Psoas muscle (tissue), 7 donors: ENCODE measurements at regions not wholly inside any gene's neighbourhood (a gene's known extent, or its start where the extent isn't known, plus 50 kb on each side); places are given as distances from the start of the nearest gene placed in this dataset.

Experiments
- ATAC-seq, 4 donors: fragments of 200-7000 bp; cut with Tn5 transposase; one replicate each; pipeline ENCODE4 v1.9.1; 2020; ENCODE audit warnings: moderate library complexity in 3 of 4, mild to moderate bottlenecking in 2 of 4
- DNase-seq, 2 donors: peaks; one replicate each; pipeline ENCODE4 v3.0.0-alpha.2; 2020
- H3K27ac ChIP-seq: fragments of 200-600 bp; one replicate; pipeline ENCODE4 v1.8.0; 2022
- H3K27me3 ChIP-seq, 3 donors: fragments of 200-600 bp in 1 of 3; one replicate each; pipeline versions ENCODE4 v1.6.1 to v1.8.0; 2013 to 2022; ENCODE audit warnings: low read length in 2 of 3, mild to moderate bottlenecking in 2 of 3, moderate library complexity in 1 of 3; ENCODE audit not compliant: insufficient read depth in 3 of 3
- H3K36me3 ChIP-seq, 2 donors: fragments of 200-600 bp in 1 of 2; one replicate each; pipeline versions ENCODE4 v1.6.1 to v1.8.0; 2013 to 2022; ENCODE audit warnings: low read depth in 1 of 2, mild to moderate bottlenecking in 1 of 2, moderate library complexity in 1 of 2; ENCODE audit not compliant: insufficient read depth in 1 of 2
- H3K4me1 ChIP-seq: fragments of 200-600 bp; one replicate; pipeline ENCODE4 v1.8.0; 2022
- H3K4me3 ChIP-seq: fragments of 200-600 bp; one replicate; pipeline ENCODE4 v1.8.0; 2022; ENCODE audit warnings: mild to moderate bottlenecking
- H3K9me3 ChIP-seq: fragments of 200-600 bp; one replicate; pipeline ENCODE4 v1.8.0; 2022
- CTCF ChIP-seq: fragments of 200-600 bp; IDR thresholded peaks from one replicate; pipeline ENCODE4 v1.8.0; 2022; ENCODE audit warnings: antibody characterized with exemption
- WGBS, 3 donors: extraction: QIAGEN DNeasy Blood & Tissue Kit; methylation state at CpG; one replicate each; pipeline versions ENCODE4 v1.1.6 to v1.1.7; 2013; 5-methylcytosine and 5-hydroxymethylcytosine counted together
- intact Hi-C, 2 donors: fragments of 100-400 bp; cut with DNase I; formaldehyde crosslinking; loops; one replicate each; pipeline versions ENCODE4 v1.11.0 to v1.14.2; 2022
- donor health status: healthy with polysubstance abuse.
- donor health status: DM: no; HTN: no; CAD: no; lungs with moderate emphysema.
- donor health status: Bipolar disorder and iron deficiency.
- donor health status: healthy.
- donor health status: DM: yes; HTN: yes; CAD: no.
- donor health status: DM: no; HTN: no; CAD: no.
- donor health status: DM: yes; HTN: yes; CAD: no.

- Histone ChIP-seq H3K27me3 (no peaks in the 10 kb centered on the region), H3K27ac (no peak overlapping the region), H3K9me3 (no peaks in the 10 kb centered on the region), H3K36me3 (no peaks in the 10 kb centered on the region), H3K4me3 (no peak overlapping the region), H3K4me1 (peaks cover under 1% of the 10 kb centered on the region)
- WGBS, 3 donors = 80 to 86% (median 81%) methylated on average over 3 of the region's 3 CpGs
- DNase-seq (no peak), ATAC-seq (no peak)
- no peak for TF ChIP-seq CTCF
- intact Hi-C loops = no loop called here
Observed at GRCh38 chr10:91335147-91335546, 75.0 kb upstream of the HECTD2 start.

GRCh38 chr10:91339729-91340128, 70.4 kb upstream of the HECTD2 start:
- no peak overlapping the region for H3K4me3 ChIP-seq
- H3K27me3 ChIP-seq = no peaks in the 10 kb centered on the region
- no peak for TF ChIP-seq CTCF
- no peak overlapping the region for H3K27ac ChIP-seq
- no peak for ATAC-seq
- intact Hi-C loops = no loop called here
- no peak for DNase-seq
- H3K4me1 ChIP-seq = peaks cover 33% of the 10 kb centered on the region
- H3K9me3 ChIP-seq = no peaks in the 10 kb centered on the region
- 61 to 82% (median 75%) methylated on average over 1 of the region's 1 CpG for WGBS, 3 donors
- H3K36me3 ChIP-seq = no peaks in the 10 kb centered on the region

- Histone ChIP-seq H3K4me3 (peak overlapping the region; percentile 6), H3K36me3 (no peaks in the 10 kb centered on the region), H3K9me3 (no peaks in the 10 kb centered on the region), H3K4me1 (peaks cover 33% of the 10 kb centered on the region), H3K27me3 (no peaks in the 10 kb centered on the region), H3K27ac (peak overlapping the region; percentile 86)
- WGBS, 3 donors = 26 to 30% (median 29%) methylated on average over 8 of the region's 8 CpGs
- peak; percentile 71 to 84 for DNase-seq
- TF ChIP-seq CTCF = no peak
- ATAC-seq = peak; percentile 95 to 98 (median 96)
- intact Hi-C loops = no loop called here
Observed at GRCh38 chr10:91340613-91341362, 69.4 kb upstream of the HECTD2 start.

- intact Hi-C loops = no loop called here
- no peak for TF ChIP-seq CTCF
- H3K36me3 ChIP-seq = no peaks in the 10 kb centered on the region
- DNase-seq (no peak), ATAC-seq (no peak)
- peak overlapping the region; percentile 6 for H3K4me3 ChIP-seq
- H3K27me3 ChIP-seq = no peaks in the 10 kb centered on the region
- H3K4me1 ChIP-seq = peaks cover 33% of the 10 kb centered on the region
- no peaks in the 10 kb centered on the region for H3K9me3 ChIP-seq
- peak overlapping the region; percentile 86 for H3K27ac ChIP-seq
Observed at GRCh38 chr10:91341686-91342085, 68.5 kb upstream of the HECTD2 start.

GRCh38 chr10:91343010-91343409, 67.1 kb upstream of the HECTD2 start:
- peak; percentile 51 to 79 (median 65) for ATAC-seq
- no peaks in the 10 kb centered on the region for H3K9me3 ChIP-seq
- TF ChIP-seq CTCF = no peak
- 23 to 30% (median 26%) methylated on average over 1 of the region's 1 CpG for WGBS, 3 donors
- H3K36me3 ChIP-seq = no peaks in the 10 kb centered on the region
- no peaks in the 10 kb centered on the region for H3K27me3 ChIP-seq
- peak overlapping the region; percentile 86 for H3K27ac ChIP-seq
- intact Hi-C loops = no loop called here
- H3K4me1 ChIP-seq = peaks cover 35% of the 10 kb centered on the region
- no peak overlapping the region for H3K4me3 ChIP-seq
- no peak for DNase-seq
